T-helper 17 cell (primary cell): ENCODE measurements at regions not wholly inside any gene's neighbourhood (a gene's known extent, or its start where the extent isn't known, plus 50 kb on each side); places are given as distances from the start of the nearest gene placed in this dataset.

Source experiments
- ATAC-seq: fragments of 150-1000 bp; cut with Tn5 transposase; 2 replicates; pipeline ENCODE4 v1.10.0; 2021; ENCODE audit warnings: mild to moderate bottlenecking, moderate library complexity
- DNase-seq, 3 donors: peaks; one replicate each; pipeline versions ENCODE4 v3.0.0 to v3.0.0-alpha.2; 2020 to 2021
- H3K9me3 ChIP-seq: one replicate; pipeline ENCODE4 v1.7.0; 2013; ENCODE audit warnings: low read length, mild to moderate bottlenecking; ENCODE audit not compliant: control insufficient read depth, poor library complexity, severe bottlenecking
- H3K27ac Mint-ChIP-seq: one replicate; pipeline ENCODE4 v1.8.0; 2022; ENCODE audit warnings: mild to moderate bottlenecking, moderate library complexity, mixed read lengths
- H3K27me3 Mint-ChIP-seq: one replicate; pipeline ENCODE4 v1.8.0; 2022; ENCODE audit warnings: mixed read lengths
- H3K36me3 Mint-ChIP-seq: one replicate; pipeline ENCODE4 v1.8.0; 2022; ENCODE audit warnings: low read depth, mixed read lengths
- H3K4me1 Mint-ChIP-seq: one replicate; pipeline ENCODE4 v1.8.0; 2022; ENCODE audit warnings: mild to moderate bottlenecking, mixed read lengths
- H3K4me3 Mint-ChIP-seq: one replicate; pipeline ENCODE4 v1.8.0; 2022; ENCODE audit warnings: mild to moderate bottlenecking, moderate library complexity, mixed read lengths

DNA sequence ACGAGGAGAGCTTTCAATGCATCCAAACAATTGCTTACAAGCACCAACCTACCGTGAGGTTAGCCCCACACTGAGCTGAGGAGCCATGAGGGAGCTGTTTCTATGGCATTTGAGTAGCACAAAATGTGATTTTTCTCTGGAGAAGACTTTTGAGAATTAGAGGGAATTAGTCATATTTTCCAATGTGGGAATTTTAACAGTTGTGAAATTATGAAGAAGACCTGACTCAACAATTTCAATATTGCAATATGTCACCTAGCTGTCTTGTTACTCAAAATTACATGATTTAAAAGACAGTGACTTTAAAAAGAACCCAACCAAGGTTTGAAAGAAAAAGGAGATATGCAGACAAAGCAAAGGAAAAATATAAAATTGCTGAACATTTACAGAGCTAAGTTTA is 62.6 kb upstream of the LY86 start:
- no peaks in the 10 kb centered on the region for H3K4me1 Mint-ChIP-seq
- no peak overlapping the region for H3K27ac Mint-ChIP-seq
- H3K9me3 ChIP-seq = no peaks in the 10 kb centered on the region
- peaks cover 7% of the 10 kb centered on the region for H3K36me3 Mint-ChIP-seq
- ATAC-seq = no peak
- H3K27me3 Mint-ChIP-seq = peaks cover 71% of the 10 kb centered on the region
- no peak for DNase-seq
- no peak overlapping the region for H3K4me3 Mint-ChIP-seq

DNA sequence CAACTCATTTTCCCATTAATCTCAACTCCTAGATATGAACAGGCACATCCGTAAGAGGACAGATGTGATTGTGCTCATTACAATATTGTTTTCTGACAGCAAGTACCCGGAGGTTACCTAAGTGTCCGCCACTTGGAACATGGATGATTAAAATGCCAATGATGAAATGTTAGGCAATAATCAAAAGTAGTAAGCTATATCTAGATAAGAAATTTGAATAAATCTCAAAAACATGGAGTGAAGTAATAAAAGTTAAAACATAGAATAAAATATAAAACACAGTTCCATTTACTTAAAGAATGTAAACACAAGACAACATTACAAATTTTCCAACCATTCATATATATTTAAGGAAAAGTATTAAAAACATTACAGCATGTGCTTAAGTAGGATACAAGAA is 59.2 kb upstream of the LY86 start:
- no peak overlapping the region for H3K27ac Mint-ChIP-seq
- no peaks in the 10 kb centered on the region for H3K4me1 Mint-ChIP-seq
- H3K9me3 ChIP-seq = no peaks in the 10 kb centered on the region
- peaks cover 65% of the 10 kb centered on the region for H3K27me3 Mint-ChIP-seq
- no peak overlapping the region for H3K4me3 Mint-ChIP-seq
- no peak for ATAC-seq
- DNase-seq = no peak
- H3K36me3 Mint-ChIP-seq = peaks cover 2% of the 10 kb centered on the region

DNA sequence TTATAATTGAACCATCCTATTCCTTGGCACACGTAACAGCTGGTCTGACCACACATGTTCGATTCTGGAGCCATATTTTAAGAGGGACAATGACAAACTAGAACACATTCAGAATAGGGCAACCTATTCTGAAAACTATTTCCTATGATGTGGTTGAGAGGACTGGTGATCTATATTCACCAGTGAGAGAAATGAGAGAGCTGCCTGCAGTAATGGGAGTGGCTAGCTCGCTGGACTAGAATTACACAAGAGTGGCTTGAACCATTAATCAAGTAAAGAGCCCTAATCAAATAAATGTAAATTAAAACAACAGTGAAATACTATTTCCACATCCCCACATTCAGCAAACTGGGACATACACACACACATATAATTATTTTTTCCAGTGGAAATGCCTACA is 55.3 kb upstream of the LY86 start:
- Mint-ChIP-seq H3K4me1 (peaks cover 2% of the 10 kb centered on the region), H3K27me3 (peaks cover 41% of the 10 kb centered on the region), H3K36me3 (peaks cover 2% of the 10 kb centered on the region), H3K27ac (no peak overlapping the region), H3K4me3 (no peak overlapping the region)
- DNase-seq (no peak), ATAC-seq (no peak)
- H3K9me3 ChIP-seq = no peaks in the 10 kb centered on the region

DNA sequence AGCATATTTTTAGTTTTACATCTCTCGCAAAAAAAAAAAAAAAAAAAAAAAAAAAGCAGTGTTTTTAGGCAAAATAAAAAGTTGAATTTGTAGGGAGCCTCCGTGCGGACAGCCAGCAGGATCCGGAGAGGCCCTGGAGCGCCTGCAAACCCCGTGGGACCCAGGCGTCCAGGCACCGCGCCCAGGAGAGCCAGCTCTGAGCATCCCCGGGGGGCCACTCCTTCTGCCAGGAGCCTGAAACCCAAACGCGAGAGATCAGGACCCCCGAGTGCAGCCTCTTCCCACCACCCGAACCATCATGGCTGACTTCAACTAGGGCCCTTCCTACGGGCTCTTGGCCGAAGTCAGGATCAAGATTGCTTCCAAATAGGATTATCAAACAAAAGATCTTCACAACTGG is 54.1 kb upstream of the LY86 start:
- peaks cover 6% of the 10 kb centered on the region for H3K4me1 Mint-ChIP-seq
- peaks cover 51% of the 10 kb centered on the region for H3K27me3 Mint-ChIP-seq
- no peak overlapping the region for H3K27ac Mint-ChIP-seq
- H3K36me3 Mint-ChIP-seq = peaks cover 2% of the 10 kb centered on the region
- H3K9me3 ChIP-seq = no peaks in the 10 kb centered on the region
- ATAC-seq (no peak), DNase-seq (no peak)
- no peak overlapping the region for H3K4me3 Mint-ChIP-seq

DNA sequence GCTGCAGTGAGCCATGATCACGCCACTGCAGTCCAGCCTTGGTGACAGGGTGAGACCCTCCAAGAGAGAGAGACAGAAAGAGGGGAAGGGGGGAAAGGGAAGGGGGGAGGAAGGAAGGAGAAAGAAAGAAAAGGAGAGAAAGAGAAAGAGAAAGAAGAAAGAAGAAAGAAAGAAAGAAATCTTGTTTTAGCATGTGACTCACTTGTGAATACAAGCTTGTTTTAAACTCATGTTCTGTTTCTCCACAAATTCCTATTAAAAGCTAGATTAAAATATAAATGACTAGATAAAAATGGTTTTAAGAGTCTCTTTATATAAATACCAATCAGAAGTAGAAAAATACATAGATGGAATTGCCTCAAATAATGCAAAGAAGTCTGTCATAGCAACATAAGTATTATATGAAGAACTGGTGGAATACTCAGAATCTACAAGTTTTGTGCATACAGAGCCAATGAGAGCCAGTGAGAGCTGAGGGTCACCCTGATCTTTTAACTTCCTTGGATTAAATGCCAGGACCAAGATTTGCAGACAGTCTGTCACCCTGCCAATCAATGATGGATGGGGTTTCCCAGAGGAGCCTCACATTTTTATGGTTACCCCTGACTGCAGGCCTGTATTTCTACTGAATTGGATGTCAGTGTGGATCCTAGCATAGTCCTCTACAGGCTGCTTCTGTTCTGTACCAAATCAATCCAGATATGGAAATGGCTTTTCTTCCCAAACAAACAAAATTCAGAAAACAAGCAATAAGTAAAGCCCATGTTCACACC is 50.8 kb upstream of the LY86 start:
- H3K27me3 Mint-ChIP-seq = peaks cover 47% of the 10 kb centered on the region

DNA sequence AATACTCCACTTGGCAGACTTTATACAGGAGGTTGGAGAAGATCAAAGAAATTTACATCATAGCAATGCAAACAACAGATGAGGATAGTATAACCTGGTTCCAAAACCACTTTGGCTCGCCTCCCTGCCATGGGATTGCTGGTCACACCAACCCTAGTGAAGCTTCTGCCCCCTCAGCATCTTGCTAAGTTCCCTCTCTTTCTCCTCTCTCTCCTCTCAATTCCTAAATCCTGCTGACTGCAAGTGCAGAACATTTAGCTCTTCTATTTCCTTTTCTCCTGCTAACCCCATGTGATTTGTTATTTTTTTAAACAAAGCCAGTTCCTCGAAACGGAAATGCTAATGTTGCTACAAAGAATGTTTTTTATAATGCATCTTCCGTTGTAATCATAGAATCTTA is 50.3 kb upstream of the LY86 start:
- no peak for DNase-seq
- peaks cover 7% of the 10 kb centered on the region for H3K4me1 Mint-ChIP-seq
- peaks cover 2% of the 10 kb centered on the region for H3K36me3 Mint-ChIP-seq
- no peak overlapping the region for H3K4me3 Mint-ChIP-seq
- no peaks in the 10 kb centered on the region for H3K9me3 ChIP-seq
- peaks cover 48% of the 10 kb centered on the region for H3K27me3 Mint-ChIP-seq
- no peak for ATAC-seq
- no peak overlapping the region for H3K27ac Mint-ChIP-seq

More for the DNA sequence above, 50.8 kb upstream of the LY86 start:
- Mint-ChIP-seq H3K4me1 (peaks cover 7% of the 10 kb centered on the region), H3K36me3 (peaks cover 2% of the 10 kb centered on the region), H3K27ac (no peak overlapping the region), H3K4me3 (no peak overlapping the region)
- DNase-seq = no peak
- no peak for ATAC-seq
- H3K9me3 ChIP-seq = no peaks in the 10 kb centered on the region
